T-helper 2 cell treated with Interferon-gamma antibody and Interleukin-4, amounts not matched to agents 5 μg/mL and 100 μg/mL, for 36 hours (primary cell): ENCODE measurements at regions not wholly inside any gene's neighbourhood (a gene's known extent, or its start where the extent isn't known, plus 50 kb on each side); places are given as distances from the start of the nearest gene placed in this dataset.
"Not testable (repeated sequence)": the region's sequence is repeated elsewhere in the genome, so short reads cannot be mapped to it uniquely, and the experiment has no call there.

Source experiments
- DNase-seq: peaks from one replicate; pipeline ENCODE4 v3.0.0; 2021; ENCODE audit warnings: low spot score
- H3K27ac Mint-ChIP-seq: one replicate; pipeline ENCODE4 v1.8.0; 2021; ENCODE audit warnings: mild to moderate bottlenecking, mixed read lengths
- H3K27me3 Mint-ChIP-seq: one replicate; pipeline ENCODE4 v1.8.0; 2021; ENCODE audit warnings: low read depth, mixed read lengths
- H3K36me3 Mint-ChIP-seq: one replicate; pipeline ENCODE4 v1.8.0; 2021; ENCODE audit warnings: low read depth, mixed read lengths
- H3K4me1 Mint-ChIP-seq: one replicate; pipeline ENCODE4 v1.8.0; 2021; ENCODE audit warnings: low read depth, mixed read lengths
- H3K4me3 Mint-ChIP-seq: one replicate; pipeline ENCODE4 v1.8.0; 2022; ENCODE audit warnings: mild to moderate bottlenecking, moderate library complexity, mixed read lengths
- H3K9me3 Mint-ChIP-seq: one replicate; pipeline ENCODE4 v1.8.0; 2021; ENCODE audit warnings: mixed read lengths

- DNase-seq, result no peak
- no peak overlapping the region for H3K27ac Mint-ChIP-seq
- no peak overlapping the region for H3K4me3 Mint-ChIP-seq
- H3K4me1 Mint-ChIP-seq, result no peaks in the 10 kb centered on the region
- no peaks in the 10 kb centered on the region for H3K27me3 Mint-ChIP-seq
- peaks cover 20% of the 10 kb centered on the region for H3K9me3 Mint-ChIP-seq
- peaks cover 3% of the 10 kb centered on the region for H3K36me3 Mint-ChIP-seq
These were observed 382.0 kb downstream of the PREX1 start for GRCh38 chr20:48445827-48446226.

- Mint-ChIP-seq H3K27ac (no peak overlapping the region), H3K36me3 (peaks cover 3% of the 10 kb centered on the region), H3K4me1 (no peaks in the 10 kb centered on the region), H3K27me3 (no peaks in the 10 kb centered on the region), H3K4me3 (no peak overlapping the region), H3K9me3 (peaks cover 20% of the 10 kb centered on the region)
- DNase-seq, result no peak
These were observed 383.6 kb downstream of the PREX1 start for GRCh38 chr20:48444249-48444648.

- Mint-ChIP-seq H3K9me3 (peaks cover 24% of the 10 kb centered on the region), H3K27me3 (no peaks in the 10 kb centered on the region), H3K4me1 (no peaks in the 10 kb centered on the region), H3K4me3 (no peak overlapping the region), H3K27ac (no peak overlapping the region), H3K36me3 (peaks cover 3% of the 10 kb centered on the region)
- DNase-seq, result no peak
These were observed 386.9 kb downstream of the PREX1 start for GRCh38 chr20:48440916-48441315.

GRCh38 chr20:48440261-48440660 lies 387.5 kb downstream of the PREX1 start:
- H3K27ac Mint-ChIP-seq, H3K27me3 Mint-ChIP-seq: not testable (repeated sequence)
- peaks cover 19% of the 10 kb centered on the region for H3K9me3 Mint-ChIP-seq

GRCh38 chr20:48437146-48437545 lies 390.7 kb downstream of the PREX1 start:
- Mint-ChIP-seq H3K9me3 (peaks cover 3% of the 10 kb centered on the region), H3K27me3 (no peaks in the 10 kb centered on the region), H3K36me3 (no peaks in the 10 kb centered on the region), H3K27ac (no peak overlapping the region), H3K4me1 (no peaks in the 10 kb centered on the region), H3K4me3 (no peak overlapping the region)
- DNase-seq, result no peak

More at GRCh38 chr20:48440261-48440660, 387.5 kb downstream of the PREX1 start:
- H3K36me3 Mint-ChIP-seq, H3K4me3 Mint-ChIP-seq, H3K4me1 Mint-ChIP-seq, DNase-seq: not testable (repeated sequence)

GRCh38 chr20:48436609-48437008 lies 391.2 kb downstream of the PREX1 start:
- not testable (repeated sequence) for H3K4me1 Mint-ChIP-seq

GRCh38 chr20:48433178-48433577 lies 394.6 kb downstream of the PREX1 start:
- Mint-ChIP-seq H3K9me3 (peaks cover 4% of the 10 kb centered on the region), H3K4me1 (no peaks in the 10 kb centered on the region), H3K36me3 (no peaks in the 10 kb centered on the region), H3K4me3 (no peak overlapping the region), H3K27ac (no peak overlapping the region), H3K27me3 (no peaks in the 10 kb centered on the region)
- no peak for DNase-seq

More at GRCh38 chr20:48436609-48437008, 391.2 kb downstream of the PREX1 start:
- H3K27me3 Mint-ChIP-seq, H3K36me3 Mint-ChIP-seq, H3K4me3 Mint-ChIP-seq, H3K27ac Mint-ChIP-seq, H3K9me3 Mint-ChIP-seq, DNase-seq: not testable (repeated sequence)

GRCh38 chr20:48432494-48432832 lies 395.3 kb downstream of the PREX1 start:
- Mint-ChIP-seq H3K36me3 (no peaks in the 10 kb centered on the region), H3K9me3 (peaks cover 4% of the 10 kb centered on the region), H3K4me1 (no peaks in the 10 kb centered on the region), H3K4me3 (no peak overlapping the region), H3K27me3 (no peaks in the 10 kb centered on the region), H3K27ac (no peak overlapping the region)
- DNase-seq, result no peak

GRCh38 chr20:48431653-48432493 lies 395.9 kb downstream of the PREX1 start:
- no peak overlapping the region for H3K4me3 Mint-ChIP-seq
- H3K27ac Mint-ChIP-seq, result no peak overlapping the region
- H3K27me3 Mint-ChIP-seq, result no peaks in the 10 kb centered on the region
- DNase-seq, result no peak
- H3K36me3 Mint-ChIP-seq, result no peaks in the 10 kb centered on the region
- no peaks in the 10 kb centered on the region for H3K4me1 Mint-ChIP-seq
- peaks cover 4% of the 10 kb centered on the region for H3K9me3 Mint-ChIP-seq

GRCh38 chr20:48426630-48427029 lies 401.2 kb downstream of the PREX1 start:
- Mint-ChIP-seq H3K36me3 (no peaks in the 10 kb centered on the region), H3K4me3 (no peak overlapping the region), H3K4me1 (no peaks in the 10 kb centered on the region), H3K9me3 (peaks cover 4% of the 10 kb centered on the region), H3K27me3 (no peaks in the 10 kb centered on the region), H3K27ac (no peak overlapping the region)
- DNase-seq, result no peak

- no peak for DNase-seq
- Mint-ChIP-seq H3K4me3 (no peak overlapping the region), H3K9me3 (peaks cover 3% of the 10 kb centered on the region), H3K4me1 (no peaks in the 10 kb centered on the region), H3K27me3 (no peaks in the 10 kb centered on the region), H3K27ac (no peak overlapping the region), H3K36me3 (no peaks in the 10 kb centered on the region)
These were observed 401.8 kb downstream of the PREX1 start for GRCh38 chr20:48425817-48426612.

- Mint-ChIP-seq H3K36me3 (no peaks in the 10 kb centered on the region), H3K4me1 (no peaks in the 10 kb centered on the region), H3K27me3 (no peaks in the 10 kb centered on the region), H3K9me3 (no peaks in the 10 kb centered on the region), H3K27ac (no peak overlapping the region), H3K4me3 (no peak overlapping the region)
- no peak for DNase-seq
These were observed 402.5 kb downstream of the PREX1 start for GRCh38 chr20:48425321-48425720.

- Mint-ChIP-seq H3K9me3 (no peaks in the 10 kb centered on the region), H3K4me3 (no peak overlapping the region), H3K4me1 (no peaks in the 10 kb centered on the region), H3K36me3 (no peaks in the 10 kb centered on the region), H3K27me3 (no peaks in the 10 kb centered on the region), H3K27ac (no peak overlapping the region)
- DNase-seq, result no peak
These were observed 405.4 kb downstream of the PREX1 start for GRCh38 chr20:48422242-48422960.

- Mint-ChIP-seq H3K36me3 (no peaks in the 10 kb centered on the region), H3K9me3 (no peaks in the 10 kb centered on the region), H3K27ac (no peak overlapping the region), H3K4me3 (no peak overlapping the region), H3K4me1 (no peaks in the 10 kb centered on the region), H3K27me3 (no peaks in the 10 kb centered on the region)
- no peak for DNase-seq
These were observed 406.3 kb downstream of the PREX1 start for GRCh38 chr20:48421547-48421946.
